ENCODE measurements at regions not wholly inside any gene's neighbourhood (a gene's known extent, or its start where the extent isn't known, plus 50 kb on each side); places are given as distances from the start of the nearest gene placed in this dataset.

- Histone ChIP-seq H3K27me3 (ENCODE audit: insufficient read depth, low read length, poor library complexity) (no peaks in the 10 kb centered on the region), H3K4me1 (ENCODE audit: insufficient read depth, low read length) (no peaks in the 10 kb centered on the region), H3K9ac (ENCODE audit: low read depth, low read length) (no peak overlapping the region), H3K4me3 (ENCODE audit: low read depth in 1 of 2, low read length in 2 of 2) (no peak overlapping the region), H3K4me2 (ENCODE audit: insufficient read depth, low read length) (no peak overlapping the region), H3K79me2 (ENCODE audit: insufficient read depth, low read length) (no peaks in the 10 kb centered on the region), H3K27ac (ENCODE audit: low read length) (no peak overlapping the region), H2AFZ (ENCODE audit: low read depth, low read length) (no peak overlapping the region), H4K20me1 (ENCODE audit: insufficient read depth, low read length) (no peaks in the 10 kb centered on the region), H3K36me3 (ENCODE audit: insufficient read depth, low read length) (no peaks in the 10 kb centered on the region), H3K9me3 (ENCODE audit: insufficient read depth, low read length, severe bottlenecking) (no peaks in the 10 kb centered on the region)
- no peak for TF ChIP-seq CTCF (IDR thresholded peaks at IDR 0.05; ENCODE audit: borderline replicate concordance, extremely low read depth, low read length, poor library complexity, severe bottlenecking)
- no peak for TF ChIP-seq EZH2 (IDR thresholded peaks at IDR 0.05; ENCODE audit: borderline replicate concordance, low read depth, low read length, severe bottlenecking)
- DNase-seq, result no peak
- no peak for ATAC-seq (ENCODE audit: insufficient read depth, low read depth)
Observed at GRCh38 chr18:8974279-8974678, 128.2 kb upstream of the NDUFV2 start.

- Histone ChIP-seq H3K4me2 (ENCODE audit: insufficient read depth, low read length) (no peak overlapping the region), H3K79me2 (ENCODE audit: insufficient read depth, low read length) (no peaks in the 10 kb centered on the region), H4K20me1 (ENCODE audit: insufficient read depth, low read length) (no peaks in the 10 kb centered on the region), H2AFZ (ENCODE audit: low read depth, low read length) (no peak overlapping the region), H3K36me3 (ENCODE audit: insufficient read depth, low read length) (no peaks in the 10 kb centered on the region), H3K9me3 (ENCODE audit: insufficient read depth, low read length, severe bottlenecking) (no peaks in the 10 kb centered on the region), H3K9ac (ENCODE audit: low read depth, low read length) (no peak overlapping the region), H3K4me3 (ENCODE audit: low read depth in 1 of 2, low read length in 2 of 2) (no peak overlapping the region), H3K4me1 (ENCODE audit: insufficient read depth, low read length) (no peaks in the 10 kb centered on the region), H3K27ac (ENCODE audit: low read length) (no peak overlapping the region), H3K27me3 (ENCODE audit: insufficient read depth, low read length, poor library complexity) (no peaks in the 10 kb centered on the region)
- ATAC-seq (ENCODE audit: insufficient read depth, low read depth) (no peak), DNase-seq (no peak)
- TF ChIP-seq CTCF (IDR thresholded peaks at IDR 0.05; ENCODE audit: borderline replicate concordance, extremely low read depth, low read length, poor library complexity, severe bottlenecking) (no peak), EZH2 (IDR thresholded peaks at IDR 0.05; ENCODE audit: borderline replicate concordance, low read depth, low read length, severe bottlenecking) (no peak)
Observed at GRCh38 chr18:8974696-8975095, 127.8 kb upstream of the NDUFV2 start.

- DNase-seq, result no peak
- Histone ChIP-seq H3K9ac (ENCODE audit: low read depth, low read length) (no peak overlapping the region), H3K4me1 (ENCODE audit: insufficient read depth, low read length) (no peaks in the 10 kb centered on the region), H3K4me2 (ENCODE audit: insufficient read depth, low read length) (no peak overlapping the region), H3K36me3 (ENCODE audit: insufficient read depth, low read length) (no peaks in the 10 kb centered on the region), H4K20me1 (ENCODE audit: insufficient read depth, low read length) (no peaks in the 10 kb centered on the region), H3K79me2 (ENCODE audit: insufficient read depth, low read length) (no peaks in the 10 kb centered on the region), H3K4me3 (ENCODE audit: low read depth in 1 of 2, low read length in 2 of 2) (no peak overlapping the region), H3K27me3 (ENCODE audit: insufficient read depth, low read length, poor library complexity) (no peaks in the 10 kb centered on the region), H2AFZ (ENCODE audit: low read depth, low read length) (no peak overlapping the region), H3K27ac (ENCODE audit: low read length) (no peak overlapping the region), H3K9me3 (ENCODE audit: insufficient read depth, low read length, severe bottlenecking) (no peaks in the 10 kb centered on the region)
- no peak for TF ChIP-seq EZH2 (IDR thresholded peaks at IDR 0.05; ENCODE audit: borderline replicate concordance, low read depth, low read length, severe bottlenecking)
- TF ChIP-seq CTCF (IDR thresholded peaks at IDR 0.05; ENCODE audit: borderline replicate concordance, extremely low read depth, low read length, poor library complexity, severe bottlenecking), result no peak
- no peak for ATAC-seq (ENCODE audit: insufficient read depth, low read depth)
Observed at GRCh38 chr18:8975624-8976023, 126.9 kb upstream of the NDUFV2 start.

GRCh38 chr18:8976606-8977005 is 125.9 kb upstream of the NDUFV2 start:
- H3K4me1 ChIP-seq (ENCODE audit: insufficient read depth, low read length), result no peaks in the 10 kb centered on the region
- no peak for TF ChIP-seq EZH2 (IDR thresholded peaks at IDR 0.05; ENCODE audit: borderline replicate concordance, low read depth, low read length, severe bottlenecking)
- TF ChIP-seq CTCF (IDR thresholded peaks at IDR 0.05; ENCODE audit: borderline replicate concordance, extremely low read depth, low read length, poor library complexity, severe bottlenecking), result no peak
- H3K4me3 ChIP-seq (ENCODE audit: low read depth in 1 of 2, low read length in 2 of 2), result no peak overlapping the region
- H3K4me2 ChIP-seq (ENCODE audit: insufficient read depth, low read length), result no peak overlapping the region
- H3K27ac ChIP-seq (ENCODE audit: low read length), result no peak overlapping the region
- H4K20me1 ChIP-seq (ENCODE audit: insufficient read depth, low read length), result no peaks in the 10 kb centered on the region
- H3K79me2 ChIP-seq (ENCODE audit: insufficient read depth, low read length), result no peaks in the 10 kb centered on the region
- DNase-seq (no peak), ATAC-seq (ENCODE audit: insufficient read depth, low read depth) (no peak)
- no peaks in the 10 kb centered on the region for H3K9me3 ChIP-seq (ENCODE audit: insufficient read depth, low read length, severe bottlenecking)
- no peak overlapping the region for H2AFZ ChIP-seq (ENCODE audit: low read depth, low read length)
- no peaks in the 10 kb centered on the region for H3K36me3 ChIP-seq (ENCODE audit: insufficient read depth, low read length)
- H3K9ac ChIP-seq (ENCODE audit: low read depth, low read length), result no peak overlapping the region
- H3K27me3 ChIP-seq (ENCODE audit: insufficient read depth, low read length, poor library complexity), result no peaks in the 10 kb centered on the region

Measured in DND-41 (cell line).